HG02571 (cell line): ENCODE measurements at regions not wholly inside any gene's neighbourhood (a gene's known extent, or its start where the extent isn't known, plus 50 kb on each side); places are given as distances from the start of the nearest gene placed in this dataset.

Experiments used
- ATAC-seq: cut with Tn5 transposase; IDR thresholded peaks from one replicate; pipeline ENCODE4 v1.9.1; 2021; ENCODE audit warnings: mild to moderate bottlenecking, moderate library complexity; ENCODE audit not compliant: unreplicated experiment

GRCh38 chr10:71065659-71066058, 146.7 kb upstream of the UNC5B start:
- ATAC-seq = no peak

GRCh38 chr10:71066600-71066999, 145.8 kb upstream of the UNC5B start:
- no peak for ATAC-seq

GRCh38 chr10:71067098-71067740, 145.2 kb upstream of the UNC5B start:
- no peak for ATAC-seq

- ATAC-seq = no peak
These were observed 143.5 kb upstream of the UNC5B start for GRCh38 chr10:71068861-71069271.

- ATAC-seq = no peak
These were observed 142.3 kb upstream of the UNC5B start for GRCh38 chr10:71069909-71070666.

- ATAC-seq = no peak
These were observed 141.6 kb upstream of the UNC5B start for GRCh38 chr10:71070741-71071140.

- ATAC-seq = no peak
These were observed 140.1 kb upstream of the UNC5B start for GRCh38 chr10:71072131-71072822.

- ATAC-seq = no peak
These were observed 139.6 kb upstream of the UNC5B start for GRCh38 chr10:71072823-71073210.

GRCh38 chr10:71073451-71074175, 138.8 kb upstream of the UNC5B start:
- ATAC-seq = no peak

GRCh38 chr10:71074176-71074755, 138.1 kb upstream of the UNC5B start:
- no peak for ATAC-seq

GRCh38 chr10:71075086-71075758, 137.1 kb upstream of the UNC5B start:
- no peak for ATAC-seq

- no peak for ATAC-seq
These were observed 136.5 kb upstream of the UNC5B start for GRCh38 chr10:71075759-71076472.

- no peak for ATAC-seq
These were observed 135.8 kb upstream of the UNC5B start for GRCh38 chr10:71076473-71077142.

- no peak for ATAC-seq
These were observed 135.2 kb upstream of the UNC5B start for GRCh38 chr10:71077143-71077581.

- ATAC-seq = no peak
These were observed 134.4 kb upstream of the UNC5B start for GRCh38 chr10:71077796-71078453.

- ATAC-seq = no peak
These were observed 133.8 kb upstream of the UNC5B start for GRCh38 chr10:71078454-71079145.

- no peak for ATAC-seq
These were observed 132.5 kb upstream of the UNC5B start for GRCh38 chr10:71079761-71080380.
